Karpas-422 (cell line): ENCODE measurements at regions not wholly inside any gene's neighbourhood (a gene's known extent, or its start where the extent isn't known, plus 50 kb on each side); places are given as distances from the start of the nearest gene placed in this dataset.

ENCODE experiments used
- DNase-seq: peaks from one replicate; pipeline ENCODE4 v3.0.0-alpha.2; 2015
- H2AFZ ChIP-seq: fragments of 200-600 bp; sonication (generic); 2 replicates; pipeline ENCODE4 v1.6.1; 2014; ENCODE audit warnings: antibody characterized with exemption, low read length, mixed read lengths
- H3K27ac ChIP-seq: fragments of 200-600 bp; sonication (generic); 2 replicates; pipeline ENCODE4 v1.5.1; 2014; ENCODE audit warnings: mild to moderate bottlenecking, low read length, moderate library complexity
- H3K27me3 ChIP-seq: fragments of 200-600 bp; sonication (generic); 2 replicates; pipeline ENCODE4 v1.6.1; 2014; ENCODE audit warnings: low read length, mixed read lengths
- H3K36me3 ChIP-seq: fragments of 200-600 bp; sonication (generic); 2 replicates; pipeline ENCODE4 v1.6.1; 2014; ENCODE audit warnings: low read length, mixed read lengths; ENCODE audit not compliant: insufficient read depth
- H3K4me1 ChIP-seq: fragments of 200-600 bp; sonication (generic); 2 replicates; pipeline ENCODE4 v1.6.1; 2014; ENCODE audit warnings: mild to moderate bottlenecking, low read length, mixed read lengths
- H3K4me2 ChIP-seq: fragments of 200-600 bp; sonication (generic); 2 replicates; pipeline ENCODE4 v1.6.1; 2014; ENCODE audit warnings: low read length, low read depth, mild to moderate bottlenecking; ENCODE audit not compliant: poor library complexity, severe bottlenecking
- H3K4me3 ChIP-seq: fragments of 200-600 bp; sonication (generic); 2 replicates; pipeline ENCODE4 v1.5.1; 2014; ENCODE audit warnings: mild to moderate bottlenecking, antibody characterized with exemption, low read length, mixed read lengths
- H3K79me2 ChIP-seq: fragments of 200-600 bp; sonication (generic); 2 replicates; pipeline ENCODE4 v1.6.1; 2014; ENCODE audit warnings: mild to moderate bottlenecking, low read length, mixed read lengths
- H3K9ac ChIP-seq: fragments of 200-600 bp; sonication (generic); 2 replicates; pipeline ENCODE4 v1.6.0; 2014; ENCODE audit warnings: low read length
- H3K9me2 ChIP-seq: fragments of 200-600 bp; sonication (generic), shearing (Covaris generic); replicated peaks from 2 replicates; pipeline ENCODE4 v1.6.0; 2014; ENCODE audit warnings: mild to moderate bottlenecking, low read length, moderate library complexity; ENCODE audit not compliant: insufficient read depth
- H3K9me3 ChIP-seq: fragments of 300-700, 200-600 bp; sonication (generic); 2 replicates; pipeline ENCODE4 v1.6.1; 2014; ENCODE audit warnings: low read length, mixed read lengths
- H4K20me1 ChIP-seq: fragments of 200-600 bp; sonication (generic); 2 replicates; pipeline ENCODE4 v1.6.1; 2014; ENCODE audit warnings: mild to moderate bottlenecking, antibody characterized with exemption, low read length, low read depth; ENCODE audit not compliant: insufficient read depth

GRCh38 chr12:66898700-66899469 lies 220.0 kb upstream of the GRIP1 start:
- no peaks in the 10 kb centered on the region for H3K79me2 ChIP-seq
- H3K36me3 ChIP-seq: no peaks in the 10 kb centered on the region
- H3K4me2 ChIP-seq: no peak overlapping the region
- H3K27me3 ChIP-seq: no peaks in the 10 kb centered on the region
- no peak overlapping the region for H3K27ac ChIP-seq
- H4K20me1 ChIP-seq: no peaks in the 10 kb centered on the region
- H2AFZ ChIP-seq: no peak overlapping the region; the same call in 1 of the 2 replicates
- no peak overlapping the region for H3K9ac ChIP-seq
- H3K4me1 ChIP-seq: peaks cover 50% of the 10 kb centered on the region
- no peaks in the 10 kb centered on the region for H3K9me2 ChIP-seq
- no peak overlapping the region for H3K4me3 ChIP-seq
- H3K9me3 ChIP-seq: no peaks in the 10 kb centered on the region
- no peak for DNase-seq

DNA sequence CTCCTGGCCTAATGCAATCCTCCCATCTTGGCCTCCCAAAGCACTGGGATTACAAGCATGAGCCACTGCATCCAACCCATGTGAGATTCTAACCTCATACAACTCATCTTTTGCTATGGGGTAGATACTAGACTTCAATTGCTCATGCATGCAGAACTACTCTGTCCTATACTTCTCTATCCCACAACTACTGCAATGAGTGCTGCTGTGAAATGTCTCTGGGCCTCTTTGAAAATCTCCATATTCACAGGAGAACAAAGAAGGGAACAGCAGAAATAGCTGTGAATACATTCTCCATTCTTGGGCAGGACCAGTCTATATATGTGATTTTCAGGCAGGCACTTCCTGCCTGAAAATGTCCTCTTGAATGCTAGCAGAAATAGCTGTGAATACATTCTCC lies 220.7 kb upstream of the GRIP1 start:
- no peaks in the 10 kb centered on the region for H3K9me2 ChIP-seq
- H3K9ac ChIP-seq: peak overlapping the region; percentile 50; the same call in 1 of the 2 replicates
- H3K4me1 ChIP-seq: peaks cover 55% of the 10 kb centered on the region
- H3K4me2 ChIP-seq: no peak overlapping the region
- no peak overlapping the region for H3K4me3 ChIP-seq
- H3K27ac ChIP-seq: peak overlapping the region; percentile 92
- H2AFZ ChIP-seq: peak overlapping the region; percentile 73
- no peak for DNase-seq
- H3K36me3 ChIP-seq: no peaks in the 10 kb centered on the region
- no peaks in the 10 kb centered on the region for H3K79me2 ChIP-seq
- no peaks in the 10 kb centered on the region for H4K20me1 ChIP-seq
- no peaks in the 10 kb centered on the region for H3K9me3 ChIP-seq
- no peaks in the 10 kb centered on the region for H3K27me3 ChIP-seq

DNA sequence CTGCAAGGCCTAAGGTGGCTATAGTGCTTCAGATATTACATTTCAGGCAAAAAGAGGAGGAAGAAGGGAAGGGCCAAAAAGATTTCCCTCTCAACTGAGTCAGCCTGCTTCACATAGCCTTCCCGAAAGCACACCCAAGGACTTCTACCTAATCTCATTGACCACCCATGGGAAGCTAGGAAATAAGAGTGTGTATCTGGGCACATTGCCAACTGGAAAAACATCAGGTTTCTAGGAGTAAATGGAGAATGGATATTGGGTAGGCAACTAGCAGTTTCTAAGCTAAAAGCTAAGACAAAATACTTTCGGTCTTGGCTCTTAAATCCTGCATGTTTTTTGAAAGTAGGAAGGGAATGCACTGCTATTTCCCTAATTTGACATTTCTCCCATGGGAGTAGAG lies 221.7 kb upstream of the GRIP1 start:
- Histone ChIP-seq H3K27ac (peak overlapping the region; percentile 92), H3K4me1 (peaks cover 55% of the 10 kb centered on the region), H4K20me1 (no peaks in the 10 kb centered on the region), H3K4me3 (peak overlapping the region; percentile 43), H3K4me2 (peak overlapping the region; percentile 65), H3K79me2 (no peaks in the 10 kb centered on the region), H3K9ac (peak overlapping the region; percentile 50), H3K36me3 (no peaks in the 10 kb centered on the region), H3K9me2 (no peaks in the 10 kb centered on the region), H3K27me3 (no peaks in the 10 kb centered on the region), H3K9me3 (no peaks in the 10 kb centered on the region), H2AFZ (peak overlapping the region; percentile 73)
- DNase-seq: peak; percentile 51

GRCh38 chr12:66901138-66901932 lies 222.5 kb upstream of the GRIP1 start:
- DNase-seq: peak; percentile 82
- peak overlapping the region; percentile 92 for H3K27ac ChIP-seq
- peak overlapping the region; percentile 65 for H3K4me2 ChIP-seq
- no peaks in the 10 kb centered on the region for H3K79me2 ChIP-seq
- no peaks in the 10 kb centered on the region for H3K27me3 ChIP-seq
- H3K9ac ChIP-seq: peak overlapping the region; percentile 50
- no peaks in the 10 kb centered on the region for H3K36me3 ChIP-seq
- no peaks in the 10 kb centered on the region for H4K20me1 ChIP-seq
- no peaks in the 10 kb centered on the region for H3K9me2 ChIP-seq
- H3K4me1 ChIP-seq: peaks cover 55% of the 10 kb centered on the region
- peak overlapping the region; percentile 43 for H3K4me3 ChIP-seq
- H3K9me3 ChIP-seq: no peaks in the 10 kb centered on the region
- H2AFZ ChIP-seq: peak overlapping the region; percentile 73; the same call in 1 of the 2 replicates

GRCh38 chr12:66902020-66902419 lies 223.1 kb upstream of the GRIP1 start:
- H3K27me3 ChIP-seq: no peaks in the 10 kb centered on the region
- peak overlapping the region; percentile 92 for H3K27ac ChIP-seq
- peak overlapping the region; percentile 65 for H3K4me2 ChIP-seq
- peaks cover 55% of the 10 kb centered on the region for H3K4me1 ChIP-seq
- H3K79me2 ChIP-seq: no peaks in the 10 kb centered on the region
- 0 out of 2 replicates have a peak overlapping the region, but pooled peaks have one; percentile 36 for H3K4me3 ChIP-seq
- H3K9me3 ChIP-seq: no peaks in the 10 kb centered on the region
- peak overlapping the region; percentile 73; the same call in 1 of the 2 replicates for H2AFZ ChIP-seq
- no peak overlapping the region; the same call in 1 of the 2 replicates for H3K9ac ChIP-seq
- no peaks in the 10 kb centered on the region for H3K36me3 ChIP-seq
- H4K20me1 ChIP-seq: no peaks in the 10 kb centered on the region
- H3K9me2 ChIP-seq: no peaks in the 10 kb centered on the region
- no peak for DNase-seq

DNA sequence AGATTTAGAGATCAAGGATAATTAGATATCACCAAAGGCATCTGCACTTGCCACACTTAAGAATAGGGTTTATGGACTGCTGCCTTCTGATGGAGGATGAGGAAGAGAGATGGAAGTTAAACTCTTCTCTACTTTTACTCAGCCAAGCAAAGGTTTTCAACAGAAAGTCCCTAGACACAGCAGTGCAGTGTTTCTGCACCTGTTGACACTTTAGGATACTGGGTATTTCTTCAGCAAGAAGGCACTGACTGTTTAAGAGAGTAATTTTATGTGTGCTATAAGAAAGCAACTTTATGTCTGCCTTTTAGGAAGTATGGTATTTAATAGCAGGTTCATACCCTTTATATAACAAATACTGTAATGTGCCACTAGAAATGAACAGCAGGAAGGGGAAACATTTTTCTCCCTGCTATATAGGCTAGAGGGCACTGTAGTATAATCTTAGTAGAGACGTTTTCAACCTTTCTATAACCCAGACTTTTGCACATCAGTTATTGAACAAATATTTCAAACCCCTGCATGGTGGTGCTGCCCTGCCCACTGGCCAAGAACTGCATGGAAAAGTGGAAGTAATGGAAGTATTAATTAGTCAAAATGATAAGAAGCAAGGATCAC lies 225.0 kb upstream of the GRIP1 start:
- no peak for DNase-seq
- Histone ChIP-seq H3K4me1 (peaks cover 52% of the 10 kb centered on the region), H3K27me3 (no peaks in the 10 kb centered on the region), H3K9me2 (no peaks in the 10 kb centered on the region), H3K36me3 (no peaks in the 10 kb centered on the region), H3K4me2 (no peak overlapping the region), H3K27ac (peak overlapping the region; percentile 64), H2AFZ (peak overlapping the region; percentile 52; the same call in 1 of the 2 replicates), H3K79me2 (no peaks in the 10 kb centered on the region), H3K4me3 (no peak overlapping the region), H3K9ac (no peak overlapping the region), H3K9me3 (no peaks in the 10 kb centered on the region), H4K20me1 (no peaks in the 10 kb centered on the region)

GRCh38 chr12:66905201-66905600 lies 226.3 kb upstream of the GRIP1 start:
- no peaks in the 10 kb centered on the region for H3K79me2 ChIP-seq
- no peaks in the 10 kb centered on the region for H4K20me1 ChIP-seq
- no peak overlapping the region for H3K9ac ChIP-seq
- no peaks in the 10 kb centered on the region for H3K9me3 ChIP-seq
- no peaks in the 10 kb centered on the region for H3K36me3 ChIP-seq
- H3K9me2 ChIP-seq: no peaks in the 10 kb centered on the region
- H2AFZ ChIP-seq: no peak overlapping the region
- DNase-seq: no peak
- no peak overlapping the region for H3K4me2 ChIP-seq
- no peak overlapping the region for H3K27ac ChIP-seq
- H3K4me1 ChIP-seq: peaks cover 39% of the 10 kb centered on the region
- H3K27me3 ChIP-seq: no peaks in the 10 kb centered on the region
- no peak overlapping the region for H3K4me3 ChIP-seq
